ENCODE measurements at regions not wholly inside any gene's neighbourhood (a gene's known extent, or its start where the extent isn't known, plus 50 kb on each side); places are given as distances from the start of the nearest gene placed in this dataset.
"Not testable (repeated sequence)": the region's sequence is repeated elsewhere in the genome, so short reads cannot be mapped to it uniquely, and the experiment has no call there.

- DNase-seq: no peak
Observed at GRCh38 chr1:29800522-29800956, 564.2 kb downstream of the PTPRU start.

DNA sequence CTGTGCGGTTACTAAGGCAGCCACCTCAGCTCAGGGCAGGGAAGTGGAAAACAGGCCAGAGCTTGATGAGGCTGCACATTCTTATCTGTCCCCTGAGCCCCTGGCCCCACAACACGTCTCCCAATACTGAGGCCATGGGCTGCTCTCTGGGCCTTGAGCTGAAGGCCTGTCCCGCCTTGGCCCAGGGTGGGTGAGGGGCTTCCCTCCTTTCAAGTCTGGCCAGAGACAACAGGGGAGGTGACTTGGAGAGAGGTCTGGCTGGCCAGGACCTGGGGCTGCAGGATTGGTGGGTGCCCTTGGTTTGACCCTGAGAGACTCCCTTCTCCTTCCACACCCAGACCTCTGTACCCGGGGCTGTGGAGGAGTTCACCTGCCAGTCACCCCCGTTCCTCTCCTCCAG, 563.8 kb downstream of the PTPRU start:
- DNase-seq: no peak

DNA sequence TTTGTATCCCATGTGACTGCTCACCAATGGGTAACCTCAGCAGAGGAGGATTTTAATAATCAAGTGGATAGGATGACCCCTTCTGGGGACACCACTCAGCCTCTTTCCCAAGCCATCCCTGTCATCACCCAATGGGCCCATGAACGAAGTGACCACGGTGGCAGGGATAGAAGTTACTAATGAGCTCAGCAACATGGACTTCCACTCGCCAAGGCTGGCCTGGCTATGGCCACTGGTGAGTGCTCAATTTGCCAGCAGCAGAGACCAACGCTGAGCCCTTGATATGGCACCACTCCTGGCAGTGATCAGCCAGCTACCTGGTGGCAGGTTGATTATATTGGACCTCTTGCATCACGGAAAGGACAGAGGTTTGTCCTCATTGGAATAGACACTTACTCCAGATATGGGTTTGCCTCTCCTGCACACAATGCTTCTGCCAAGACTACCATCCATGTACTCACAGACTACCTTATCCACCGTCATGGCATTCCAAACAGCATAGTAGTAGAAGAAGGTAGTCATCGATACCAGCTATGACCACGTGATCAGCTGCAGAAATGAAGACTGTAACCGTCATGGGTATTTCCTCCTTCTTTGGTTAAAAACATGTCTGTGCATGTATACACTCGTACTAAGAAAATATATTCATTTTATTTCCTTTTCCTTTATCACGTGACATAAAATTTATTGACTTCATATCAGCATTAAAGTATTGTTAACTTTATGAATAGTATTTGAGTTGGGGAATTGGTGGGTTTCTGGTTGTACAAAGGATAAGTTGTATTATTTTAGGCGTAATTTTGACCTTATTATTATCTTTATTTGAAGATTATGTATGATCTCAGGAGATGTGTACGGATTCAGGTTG, 562.6 kb downstream of the PTPRU start:
- no peak for DNase-seq

- DNase-seq: not testable (repeated sequence)
Observed at GRCh38 chr1:29797125-29797524, 560.8 kb downstream of the PTPRU start.

GRCh38 chr1:29795965-29796364, 559.6 kb downstream of the PTPRU start:
- not testable (repeated sequence) for DNase-seq

DNA sequence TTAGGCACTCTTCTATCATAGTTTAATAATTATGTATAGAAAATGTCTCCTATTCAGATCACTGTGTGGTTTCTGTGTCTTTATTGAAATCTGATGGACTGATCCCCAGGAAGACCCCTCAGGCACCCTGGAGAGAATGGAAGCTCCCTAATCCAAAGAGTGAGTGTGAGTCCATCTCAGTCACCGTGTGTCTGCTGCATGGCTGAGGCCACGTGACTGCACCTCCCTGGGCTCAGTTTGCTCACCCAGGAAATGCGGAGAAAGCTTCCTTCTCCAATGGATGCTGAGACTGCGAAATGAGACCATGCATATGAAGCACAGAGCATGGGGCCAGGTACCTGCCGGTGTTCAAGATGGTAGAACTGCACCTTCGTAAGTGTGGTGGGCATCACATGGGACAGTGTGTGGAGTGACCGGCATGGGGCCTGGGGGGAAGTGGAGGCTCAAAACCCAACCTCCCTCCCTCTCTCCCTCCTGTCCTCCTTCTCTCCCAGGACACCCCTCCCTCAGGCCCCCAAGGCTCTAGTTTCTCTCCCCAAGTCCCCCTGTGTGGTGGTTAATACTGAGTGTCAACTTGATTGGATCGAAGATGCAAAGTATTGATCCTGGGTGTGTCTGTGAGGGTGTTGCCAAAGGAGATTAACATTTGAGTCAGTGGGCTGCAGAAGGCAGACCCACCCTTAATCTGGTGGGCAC, 557.5 kb downstream of the PTPRU start:
- DNase-seq: no peak

GRCh38 chr1:29793101-29793546, 556.8 kb downstream of the PTPRU start:
- peak; percentile 76 for DNase-seq

DNA sequence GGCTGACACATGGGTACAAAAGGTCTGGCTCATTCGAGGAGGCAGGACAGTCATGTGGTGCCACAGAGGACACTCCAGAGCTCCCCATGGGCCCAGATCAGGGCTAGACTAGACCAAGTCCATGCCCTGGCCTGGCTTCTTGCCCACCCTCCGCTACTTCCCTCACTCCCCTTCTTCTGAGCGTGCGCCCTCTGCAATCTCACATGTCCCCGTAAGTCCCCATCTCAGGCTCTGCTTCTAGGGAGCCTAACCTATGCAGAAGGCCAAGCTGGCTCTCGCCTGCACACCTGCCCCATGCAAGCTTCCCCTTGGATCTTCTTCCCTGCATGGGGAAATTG, 553.6 kb downstream of the PTPRU start:
- no peak for DNase-seq

GRCh38 chr1:29789221-29789909, 553.0 kb downstream of the PTPRU start:
- no peak for DNase-seq

GRCh38 chr1:29786791-29787732, 550.7 kb downstream of the PTPRU start:
- DNase-seq: no peak

DNA sequence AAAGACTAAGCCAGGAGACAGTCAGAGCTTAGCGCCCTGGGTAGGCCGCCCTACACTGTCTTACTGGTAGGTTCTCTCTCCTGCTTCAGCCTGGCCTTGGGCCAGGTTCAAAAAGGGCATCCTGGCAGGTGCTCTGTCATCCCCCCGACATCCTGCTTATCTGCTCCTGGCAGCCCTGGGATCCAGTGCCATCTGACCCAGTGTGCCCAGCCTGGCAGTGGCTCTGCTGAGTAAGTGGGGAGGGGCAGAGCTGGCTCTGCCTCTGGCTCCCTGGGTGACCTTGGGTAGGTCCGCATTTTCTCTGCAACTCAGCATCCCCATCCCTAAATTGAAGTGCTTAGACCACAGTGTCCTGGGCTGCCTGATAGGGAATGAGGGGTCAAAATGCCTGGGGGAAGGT, 549.9 kb downstream of the PTPRU start:
- DNase-seq: no peak

GRCh38 chr1:29785554-29785953, 549.2 kb downstream of the PTPRU start:
- no peak for DNase-seq

DNA sequence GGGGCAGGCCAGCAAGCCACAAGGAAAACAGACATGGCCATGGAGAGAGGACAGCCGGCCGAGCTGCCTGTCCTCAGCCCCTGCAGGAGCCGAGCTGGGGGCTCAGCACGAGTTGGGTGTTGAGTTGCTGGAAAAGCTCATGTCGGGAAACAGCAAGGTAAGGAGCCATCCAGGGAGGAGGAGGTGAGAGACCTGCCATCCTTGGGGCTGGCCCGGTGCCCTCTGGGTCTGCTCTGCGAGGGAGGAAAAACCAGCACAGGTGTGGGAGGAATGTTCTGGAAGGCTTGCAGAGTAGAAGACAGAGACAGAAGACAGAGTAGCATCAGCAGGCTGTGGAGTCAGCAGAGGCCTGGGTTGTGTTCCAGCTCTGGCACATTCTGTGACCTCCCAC, 548.8 kb downstream of the PTPRU start:
- DNase-seq: no peak

- DNase-seq: no peak
Observed at GRCh38 chr1:29784276-29785136, 548.2 kb downstream of the PTPRU start.

DNA sequence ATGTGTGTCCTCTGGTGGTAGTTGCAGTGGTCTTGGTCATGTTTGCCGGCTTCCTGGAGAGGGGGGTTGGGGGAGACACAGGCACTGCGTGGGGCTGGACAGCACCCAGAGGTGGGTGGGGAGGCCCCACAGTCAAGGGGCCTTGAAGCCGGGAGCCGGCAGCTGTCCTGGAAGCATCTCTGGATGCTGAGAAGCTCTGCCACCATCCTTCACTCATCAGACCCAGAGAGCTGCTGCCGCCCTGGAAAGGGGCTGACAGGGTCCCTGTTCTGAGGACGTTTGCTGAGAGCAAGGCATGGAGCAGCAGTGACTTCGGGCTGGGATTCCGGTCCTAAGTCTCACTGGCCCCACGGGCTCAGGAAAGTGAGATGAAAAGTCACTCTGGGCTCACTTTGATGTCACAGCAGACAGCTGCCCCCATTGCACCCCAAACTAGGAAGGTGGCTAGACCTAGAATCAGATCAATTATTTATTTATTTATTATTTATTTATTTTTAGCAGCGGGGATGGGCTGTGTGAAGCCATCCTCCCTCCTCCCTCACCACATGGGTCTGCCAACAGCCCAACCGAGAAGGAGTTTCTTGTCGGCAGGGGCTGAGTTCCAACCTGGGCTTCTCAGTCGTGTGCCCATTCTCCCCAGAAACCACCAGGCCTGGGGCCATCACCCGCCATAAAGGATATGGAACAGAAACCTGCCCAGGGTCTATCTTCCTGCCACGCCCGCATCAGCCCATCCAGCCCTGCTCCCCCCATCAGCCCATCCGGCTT, 547.4 kb downstream of the PTPRU start:
- no peak for DNase-seq

DNA sequence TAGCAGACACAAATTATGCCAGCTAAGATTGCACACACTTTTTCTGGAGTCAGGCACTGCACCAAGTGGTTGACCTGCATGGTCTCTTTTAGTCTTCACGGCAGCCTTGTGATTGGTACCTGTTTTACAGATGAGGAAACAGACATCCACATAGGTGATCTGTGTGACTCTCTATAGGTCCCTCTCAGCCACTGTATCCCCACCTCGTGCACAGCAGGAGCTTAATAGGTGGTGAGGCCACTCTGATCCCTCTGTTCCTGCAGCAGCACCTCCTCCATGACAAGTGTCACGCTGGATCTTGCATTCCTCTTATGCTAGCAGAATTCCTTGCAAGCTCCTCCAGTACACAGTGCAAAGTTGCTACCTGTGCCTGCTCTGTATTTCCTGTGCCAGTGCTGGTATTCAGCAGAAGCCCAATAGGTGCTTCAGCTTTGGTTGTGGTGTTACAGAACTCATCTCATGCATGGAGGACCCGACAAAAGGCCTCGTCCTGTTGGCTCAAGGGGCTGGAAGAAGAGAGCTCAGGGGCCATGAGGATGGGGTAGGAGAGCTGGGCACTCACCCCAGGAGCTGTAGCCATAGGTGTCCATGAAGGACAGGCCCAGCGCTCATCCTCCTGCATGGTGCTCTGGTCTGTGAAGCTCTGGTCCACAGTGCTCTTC, 546.7 kb downstream of the PTPRU start:
- DNase-seq: no peak

- DNase-seq: no peak
Observed at GRCh38 chr1:29779146-29779545, 542.8 kb downstream of the PTPRU start.

- DNase-seq: no peak
Observed at GRCh38 chr1:29777522-29777921, 541.2 kb downstream of the PTPRU start.

DNA sequence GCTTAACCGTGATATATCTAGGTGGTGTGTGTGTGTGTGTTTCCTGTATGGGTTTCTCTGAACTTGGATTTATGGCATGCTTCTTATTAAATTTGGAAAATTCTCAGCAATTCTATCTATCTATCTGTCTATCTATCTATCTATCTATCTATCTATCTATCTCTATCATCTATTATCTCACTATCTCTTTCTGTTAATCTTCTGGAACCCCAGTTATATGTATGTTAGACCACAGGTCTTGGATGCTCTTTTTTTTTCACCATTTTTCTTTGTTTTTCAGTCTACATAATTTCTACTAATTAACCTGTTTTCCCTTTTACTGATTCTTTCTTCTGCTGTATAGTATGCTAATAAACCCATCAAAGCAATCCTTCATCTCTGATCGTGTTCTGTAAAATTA, 538.0 kb downstream of the PTPRU start:
- no peak for DNase-seq

GRCh38 chr1:29772584-29773100, 536.3 kb downstream of the PTPRU start:
- no peak for DNase-seq
